GM13977 (cell line): ENCODE measurements at regions not wholly inside any gene's neighbourhood (a gene's known extent, or its start where the extent isn't known, plus 50 kb on each side); places are given as distances from the start of the nearest gene placed in this dataset.

Experiments
- DNase-seq: peaks from one replicate; pipeline ENCODE4 v3.0.0; 2012; ENCODE audit warnings: low spot score
- in situ Hi-C: fragments of 300-500 bp; cut with MboI; formaldehyde crosslinking; loops from one replicate; pipeline ENCODE4 v1.12.0; 2022; ENCODE audit warnings: low sequenced_read_pairs, low pct_unique_long_range_greater_than_20kb, mixed read lengths, inconsistent platforms; ENCODE audit not compliant: unreplicated experiment
- TF ChIP-seq, protein P1 (sequence below): IDR thresholded peaks from 2 replicates; pipeline ENCODE4 v1.5.1; 2012; ENCODE audit warnings: mild to moderate bottlenecking, control low read depth; ENCODE audit not compliant: insufficient read depth; ENCODE audit errors: extremely low read depth, missing control alignments

- in situ Hi-C loops, result no loop called here
- DNase-seq, result no peak
- TF ChIP-seq, protein P1, sequence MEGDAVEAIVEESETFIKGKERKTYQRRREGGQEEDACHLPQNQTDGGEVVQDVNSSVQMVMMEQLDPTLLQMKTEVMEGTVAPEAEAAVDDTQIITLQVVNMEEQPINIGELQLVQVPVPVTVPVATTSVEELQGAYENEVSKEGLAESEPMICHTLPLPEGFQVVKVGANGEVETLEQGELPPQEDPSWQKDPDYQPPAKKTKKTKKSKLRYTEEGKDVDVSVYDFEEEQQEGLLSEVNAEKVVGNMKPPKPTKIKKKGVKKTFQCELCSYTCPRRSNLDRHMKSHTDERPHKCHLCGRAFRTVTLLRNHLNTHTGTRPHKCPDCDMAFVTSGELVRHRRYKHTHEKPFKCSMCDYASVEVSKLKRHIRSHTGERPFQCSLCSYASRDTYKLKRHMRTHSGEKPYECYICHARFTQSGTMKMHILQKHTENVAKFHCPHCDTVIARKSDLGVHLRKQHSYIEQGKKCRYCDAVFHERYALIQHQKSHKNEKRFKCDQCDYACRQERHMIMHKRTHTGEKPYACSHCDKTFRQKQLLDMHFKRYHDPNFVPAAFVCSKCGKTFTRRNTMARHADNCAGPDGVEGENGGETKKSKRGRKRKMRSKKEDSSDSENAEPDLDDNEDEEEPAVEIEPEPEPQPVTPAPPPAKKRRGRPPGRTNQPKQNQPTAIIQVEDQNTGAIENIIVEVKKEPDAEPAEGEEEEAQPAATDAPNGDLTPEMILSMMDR, result no peak
Measured at GRCh38 chr7:88500131-88500530, 193.4 kb upstream of the STEAP4 start.

DNA sequence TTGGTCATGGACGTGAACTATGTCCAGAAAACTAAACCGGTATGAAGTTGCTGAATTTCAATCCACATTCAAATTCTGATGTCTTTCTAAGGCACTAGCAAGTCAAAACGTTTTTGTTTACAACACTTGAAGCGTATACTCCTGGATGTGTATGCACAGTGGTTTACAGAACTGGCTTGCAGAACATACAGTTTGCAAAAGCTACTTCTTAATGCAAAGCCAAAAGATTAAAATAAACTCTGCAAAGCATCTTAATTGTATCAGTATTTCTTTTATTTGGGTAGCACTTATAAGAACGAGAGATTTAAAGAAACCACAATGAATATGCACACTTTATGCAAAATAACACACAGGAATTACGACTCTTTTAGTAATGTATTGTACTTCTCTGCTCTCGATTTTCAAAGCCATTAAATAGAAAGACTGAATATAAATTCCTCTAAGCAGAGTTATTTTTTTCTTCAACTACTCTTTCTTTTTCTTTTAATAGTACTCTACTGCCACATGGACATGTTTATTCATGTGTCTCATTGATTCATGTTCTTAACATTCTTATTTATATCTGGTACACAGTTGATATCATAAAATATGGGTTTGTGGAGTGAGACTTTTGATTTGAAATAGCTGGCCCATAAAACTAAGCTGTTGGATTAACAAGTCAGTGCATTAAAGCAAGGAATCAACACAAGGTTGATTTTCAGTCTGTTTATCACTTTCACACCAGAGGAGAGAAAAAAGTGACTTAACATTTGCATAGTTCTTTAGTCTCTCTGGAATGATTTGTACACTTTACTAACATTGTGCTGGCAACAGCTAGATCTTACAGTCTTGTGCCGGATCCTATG lies 189.4 kb upstream of the STEAP4 start:
- in situ Hi-C loops, result no loop called here
- TF ChIP-seq, protein P1, result no peak
- DNase-seq, result no peak

DNA sequence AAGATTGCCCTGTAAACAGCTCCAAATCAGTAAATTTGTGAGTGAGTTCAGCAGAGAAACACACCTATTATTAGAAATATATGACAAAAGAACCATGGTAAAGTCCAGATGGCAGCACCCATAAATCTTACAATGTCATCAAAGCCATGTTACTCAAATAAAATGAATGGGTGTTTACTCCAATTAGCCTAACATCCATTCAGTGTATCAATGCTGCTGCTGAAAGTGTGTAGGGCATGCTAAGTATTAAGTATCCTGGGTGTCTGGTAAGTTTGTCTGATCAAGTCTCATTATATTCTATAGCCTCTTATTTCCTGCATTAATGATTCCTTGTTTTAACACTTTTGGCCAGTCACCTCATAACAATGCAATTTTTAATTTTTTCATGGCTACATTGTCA lies 185.5 kb upstream of the STEAP4 start:
- in situ Hi-C loops, result no loop called here

GRCh38 chr7:88490874-88491273 lies 184.2 kb upstream of the STEAP4 start:
- no peak for DNase-seq
- in situ Hi-C loops, result no loop called here
- TF ChIP-seq, protein P1, result no peak

More for the DNA sequence above, 185.5 kb upstream of the STEAP4 start:
- DNase-seq, result no peak
- TF ChIP-seq, protein P1, result no peak

- no peak for DNase-seq
- TF ChIP-seq, protein P1, result no peak
- in situ Hi-C loops, result no loop called here
Measured at GRCh38 chr7:88490161-88490560, 183.5 kb upstream of the STEAP4 start.

- DNase-seq, result no peak
- TF ChIP-seq, protein P1, result no peak
- in situ Hi-C loops, result no loop called here
Measured at GRCh38 chr7:88485821-88486220, 179.1 kb upstream of the STEAP4 start.
